ENCODE measurements at regions not wholly inside any gene's neighbourhood (a gene's known extent, or its start where the extent isn't known, plus 50 kb on each side); places are given as distances from the start of the nearest gene placed in this dataset.
A peak's percentile ranks its signal among the peaks of the same experiment; 100 is the strongest.

DNA sequence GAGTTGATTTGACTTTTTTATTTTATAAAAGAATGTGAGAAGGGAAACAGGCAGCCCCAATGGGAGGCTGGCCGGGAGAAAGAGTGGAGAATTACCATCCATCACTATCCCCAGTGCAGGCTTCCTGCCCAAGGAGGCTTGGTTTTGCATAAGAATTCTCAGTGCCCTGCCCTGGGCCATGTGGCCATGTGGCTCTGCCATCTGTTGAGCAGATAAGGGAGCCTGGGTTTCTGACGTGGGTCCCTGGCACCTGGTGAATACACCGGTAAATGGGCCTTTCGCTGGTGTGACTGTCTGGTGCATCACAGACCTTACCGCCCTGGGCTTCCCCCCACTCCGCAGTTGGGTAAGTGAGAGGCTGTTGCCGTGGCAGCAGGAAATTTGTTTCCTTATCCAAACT is 54.5 kb upstream of the TMEM163 start:
- peak overlapping the region; percentile 60 for H3K4me2 ChIP-seq (ENCODE audit: low read length)
- no peaks in the 10 kb centered on the region for H3K27me3 ChIP-seq (ENCODE audit: insufficient read depth, low read length)
- no peak overlapping the region for H3K27ac ChIP-seq (ENCODE audit: low read depth, low read length)
- H3K4me1 ChIP-seq (ENCODE audit: insufficient read depth, low read length), result peaks cover 20% of the 10 kb centered on the region
- FAIRE-seq (no peak), DNase-seq (ENCODE audit: low read depth) (no peak)
- no peak overlapping the region for H2AFZ ChIP-seq (ENCODE audit: low read depth, low read length)
- H3K27ac Mint-ChIP-seq (ENCODE audit: unreplicated experiment), result no peak overlapping the region
- H3K36me3 ChIP-seq (ENCODE audit: insufficient read depth, low read length), result no peaks in the 10 kb centered on the region
- no peaks in the 10 kb centered on the region for H3K9me3 ChIP-seq (ENCODE audit: insufficient read depth, low read depth, low read length)
- no peak overlapping the region for H3K4me3 ChIP-seq (ENCODE audit: insufficient read depth, low read depth, low read length)
- peaks cover 13% of the 10 kb centered on the region for H3K4me1 Mint-ChIP-seq (ENCODE audit: low read depth, unreplicated experiment)
- no peaks in the 10 kb centered on the region for H3K36me3 Mint-ChIP-seq (ENCODE audit: low read depth, unreplicated experiment)
- H3K4me3 Mint-ChIP-seq (ENCODE audit: unreplicated experiment), result no peak overlapping the region
- H3K27me3 Mint-ChIP-seq (ENCODE audit: low read depth, unreplicated experiment), result peaks cover 17% of the 10 kb centered on the region
- no peaks in the 10 kb centered on the region for H4K20me1 ChIP-seq (ENCODE audit: insufficient read depth, low read length)
- H3K79me2 ChIP-seq (ENCODE audit: insufficient read depth, low read length), result no peaks in the 10 kb centered on the region
- H3K9me3 Mint-ChIP-seq (ENCODE audit: unreplicated experiment), result no peaks in the 10 kb centered on the region
- TF ChIP-seq CTCF (IDR thresholded peaks at IDR 0.05; ENCODE audit: insufficient read depth, low read depth, low read length) (no peak), EZH2 (IDR thresholded peaks at IDR 0.05; ENCODE audit: insufficient read depth, low read length) (no peak)
- no peak overlapping the region for H3K9ac ChIP-seq (ENCODE audit: low read length)

DNA sequence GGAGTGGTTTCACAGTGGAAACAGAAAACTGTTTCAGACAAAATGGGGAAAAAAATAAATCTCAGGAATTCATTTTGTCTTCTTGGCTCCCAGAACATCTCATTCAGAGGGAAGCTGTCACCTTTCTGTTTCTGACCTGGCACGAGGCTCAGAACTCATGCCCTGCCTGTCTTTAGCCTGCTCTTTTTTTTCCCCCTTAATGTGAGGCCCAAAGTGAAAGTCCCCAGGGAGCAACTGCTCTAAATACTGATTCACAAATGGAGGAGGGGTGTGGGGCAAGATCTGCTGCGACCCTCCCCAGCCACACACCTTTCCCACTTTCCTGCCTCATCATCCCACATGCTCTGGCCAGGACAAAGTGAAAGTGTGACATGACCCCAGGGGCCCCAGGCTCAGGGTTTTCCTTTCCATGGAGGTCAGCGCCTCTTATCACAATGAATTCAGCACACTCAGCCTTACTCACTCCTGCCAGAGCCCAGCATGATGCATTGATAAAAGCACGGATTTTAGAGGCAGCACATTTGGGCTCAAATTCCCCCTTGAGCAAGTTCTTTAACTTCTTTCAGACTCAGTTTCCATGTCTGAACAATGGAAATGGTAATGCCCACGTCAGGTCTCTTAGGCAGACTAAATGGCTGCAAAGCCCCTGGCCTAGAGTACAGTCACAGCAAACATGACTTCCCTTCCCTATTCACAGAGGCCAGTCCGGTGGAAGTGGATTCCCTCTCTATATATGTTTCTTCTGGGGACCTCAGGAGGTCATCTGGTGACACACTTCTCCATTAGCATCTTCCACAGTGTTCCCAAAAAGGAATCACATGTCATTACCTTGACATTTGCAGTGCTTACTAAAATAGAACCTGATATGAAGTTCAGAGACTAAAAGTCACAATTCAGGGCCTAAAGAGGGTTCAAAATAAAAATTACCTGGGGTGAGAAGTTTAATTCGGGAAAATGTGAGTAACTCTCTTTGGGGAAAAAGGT is 55.3 kb upstream of the TMEM163 start:
- Histone ChIP-seq H3K79me2 (ENCODE audit: insufficient read depth, low read length) (no peaks in the 10 kb centered on the region), H3K4me1 (ENCODE audit: insufficient read depth, low read length) (peaks cover 20% of the 10 kb centered on the region), H2AFZ (ENCODE audit: low read depth, low read length) (peak overlapping the region; percentile 9), H3K4me2 (ENCODE audit: low read length) (peak overlapping the region; percentile 60), H3K9ac (ENCODE audit: low read length) (no peak overlapping the region), H3K4me3 (ENCODE audit: insufficient read depth, low read depth, low read length) (no peak overlapping the region), H3K36me3 (ENCODE audit: insufficient read depth, low read length) (no peaks in the 10 kb centered on the region), H4K20me1 (ENCODE audit: insufficient read depth, low read length) (no peaks in the 10 kb centered on the region), H3K27me3 (ENCODE audit: insufficient read depth, low read length) (no peaks in the 10 kb centered on the region), H3K9me3 (ENCODE audit: insufficient read depth, low read depth, low read length) (no peaks in the 10 kb centered on the region), H3K27ac (ENCODE audit: low read depth, low read length) (no peak overlapping the region)
- H3K9me3 Mint-ChIP-seq (ENCODE audit: unreplicated experiment), result no peaks in the 10 kb centered on the region
- H3K4me1 Mint-ChIP-seq (ENCODE audit: low read depth, unreplicated experiment), result peaks cover 13% of the 10 kb centered on the region
- H3K36me3 Mint-ChIP-seq (ENCODE audit: low read depth, unreplicated experiment), result no peaks in the 10 kb centered on the region
- H3K27ac Mint-ChIP-seq (ENCODE audit: unreplicated experiment), result no peak overlapping the region
- H3K27me3 Mint-ChIP-seq (ENCODE audit: low read depth, unreplicated experiment), result peaks cover 17% of the 10 kb centered on the region
- FAIRE-seq, result no peak
- H3K4me3 Mint-ChIP-seq (ENCODE audit: unreplicated experiment), result no peak overlapping the region
- TF ChIP-seq EZH2 (IDR thresholded peaks at IDR 0.05; ENCODE audit: insufficient read depth, low read length), result no peak
- TF ChIP-seq CTCF (IDR thresholded peaks at IDR 0.05; ENCODE audit: insufficient read depth, low read depth, low read length), result no peak
- DNase-seq (ENCODE audit: low read depth), result no peak
